Motor neuron (in vitro differentiated cells): ENCODE measurements at regions not wholly inside any gene's neighbourhood (a gene's known extent, or its start where the extent isn't known, plus 50 kb on each side); places are given as distances from the start of the nearest gene placed in this dataset.
"Not testable (repeated sequence)": the region's sequence is repeated elsewhere in the genome, so short reads cannot be mapped to it uniquely, and the experiment has no call there.

Experiments used
- ATAC-seq, 8 experiments: fragments of 200-7000 bp; cut with Tn5 transposase; replicated peaks in 6 of 8; 2 replicates each; pipeline ENCODE4 v1.8.0; 2021; ENCODE audit warnings: mild to moderate bottlenecking in 8 of 8, moderate library complexity in 8 of 8
- H3K27ac ChIP-seq, 2 donors: fragments of 250-450 bp; sonication (Bioruptor Pico); 2 replicates each; pipeline ENCODE4 v1.9.0; 2021; ENCODE audit warnings: antibody characterized with exemption in 2 of 2, mild to moderate bottlenecking in 2 of 2, moderate library complexity in 1 of 2
- H3K4me1 ChIP-seq, 2 donors: fragments of 250-450 bp; sonication (Bioruptor Pico); replicated peaks in 1 of 2; 2 replicates each; pipeline ENCODE4 v1.6.1; 2021; ENCODE audit warnings: antibody characterized with exemption in 2 of 2, mild to moderate bottlenecking in 2 of 2, moderate library complexity in 1 of 2
- H3K4me3 ChIP-seq, 5 donors: fragments of 250-450 bp; sonication (Bioruptor Pico); 2 replicates each; pipeline ENCODE4 v1.9.0; 2021; ENCODE audit warnings: antibody characterized with exemption in 5 of 5, mild to moderate bottlenecking in 5 of 5, moderate library complexity in 4 of 5
- WGBS, 10 experiments: fragments of 450-650 bp; shearing (Covaris generic); methylation state at CpG; one replicate each; pipeline ENCODE4 v1.0.0; 2022; 5-methylcytosine and 5-hydroxymethylcytosine counted together
- in situ Hi-C, 9 experiments: fragments of 400-800 bp; cut with MboI; loops; one replicate each; pipeline ENCODE4 v1.15.0; 2021; ENCODE audit warnings: low sequenced_read_pairs in 9 of 9, low pct_unique_long_range_greater_than_20kb in 2 of 9; ENCODE audit not compliant: unreplicated experiment in 9 of 9

DNA sequence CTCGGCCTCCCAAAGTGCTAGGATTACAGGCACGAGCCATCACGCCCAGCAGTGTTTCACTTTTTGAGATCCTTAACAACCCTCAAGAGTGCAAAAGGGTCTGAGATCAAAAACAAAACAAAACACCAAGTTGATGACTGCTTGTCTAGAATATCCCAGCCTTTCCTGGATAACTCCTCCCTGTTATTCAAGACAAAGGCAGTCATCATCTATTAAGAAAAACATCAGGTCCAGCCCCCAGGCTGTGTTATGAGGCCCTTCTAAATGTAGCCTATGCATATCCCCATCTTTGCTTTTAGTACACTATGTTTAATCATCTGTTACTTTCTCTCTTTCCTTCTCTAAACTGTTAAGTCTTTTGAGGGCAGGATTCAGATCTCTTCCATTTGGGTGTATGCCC lies 150.1 kb upstream of the FHIT start:
- peak in 3 of 8 experiments; percentile 50 to 99 (median 95) for ATAC-seq
- in situ Hi-C loops = no loop called here
- 30 to 100% (median 71%) methylated on average over 1 to 3 of the region's 3 CpGs; no CpG with 5 or more reads in 5 of the 10 experiments for WGBS, 10 experiments

DNA sequence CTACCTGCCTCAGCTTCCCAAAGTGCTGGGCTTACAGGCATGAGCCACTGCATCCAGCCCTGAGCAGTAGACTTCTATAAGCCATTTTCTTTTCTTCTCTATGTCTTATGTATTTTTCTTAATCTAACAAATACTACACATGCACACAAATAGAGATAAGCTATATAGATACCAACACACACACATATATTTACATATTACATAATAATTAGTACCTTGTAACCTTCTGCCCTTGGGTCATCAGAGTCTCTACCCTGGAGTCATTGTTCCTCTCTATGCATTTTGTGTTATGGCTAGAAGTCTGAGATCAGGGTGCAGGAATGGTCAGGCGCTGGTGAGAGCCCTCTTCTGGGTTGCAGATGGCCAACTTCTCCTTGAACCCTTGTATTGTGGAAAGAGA lies 154.0 kb upstream of the PTPRG start:
- 86 to 100% (median 100%) methylated on average over 1 of the region's 1 CpG; no CpG with 5 or more reads in 6 of the 10 experiments for WGBS, 10 experiments

More for the DNA sequence above, 150.1 kb upstream of the FHIT start:
- H3K27ac ChIP-seq = no peak overlapping the region
- H3K4me3 ChIP-seq = no peak overlapping the region
- H3K4me1 ChIP-seq = no peaks in the 10 kb centered on the region

DNA sequence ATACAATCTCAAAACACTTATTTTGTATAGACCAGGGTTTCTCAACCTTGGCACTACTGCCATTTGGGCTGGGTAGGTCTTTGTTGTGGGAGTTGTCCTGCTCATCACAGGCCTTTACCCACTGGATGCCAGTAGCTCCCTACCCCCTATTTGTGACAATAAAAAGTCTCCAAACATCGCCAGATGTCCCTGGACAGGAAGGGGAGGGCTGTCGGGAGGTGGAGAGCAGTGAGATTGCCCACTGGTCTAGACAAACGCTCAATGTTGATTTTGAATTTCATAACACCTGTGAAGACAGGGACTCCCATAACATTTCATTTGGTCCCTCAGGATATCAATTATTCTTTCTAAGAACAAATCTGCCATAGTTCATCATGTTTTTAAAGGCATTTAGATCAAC lies 151.7 kb upstream of the PTPRG start:
- no peaks in the 10 kb centered on the region for H3K4me1 ChIP-seq
- 34 to 94% (median 76%) methylated on average over 2 to 3 of the region's 3 CpGs; no CpG with 5 or more reads in 2 of the 10 experiments for WGBS, 10 experiments
- no peak for ATAC-seq
- in situ Hi-C loops = no loop called here
- H3K27ac ChIP-seq = no peak overlapping the region
- H3K4me3 ChIP-seq = no peak overlapping the region

More for the DNA sequence above, 154.0 kb upstream of the PTPRG start:
- ATAC-seq = no peak
- no peaks in the 10 kb centered on the region for H3K4me1 ChIP-seq
- in situ Hi-C loops = no loop called here
- H3K4me3 ChIP-seq = no peak overlapping the region
- H3K27ac ChIP-seq = no peak overlapping the region

DNA sequence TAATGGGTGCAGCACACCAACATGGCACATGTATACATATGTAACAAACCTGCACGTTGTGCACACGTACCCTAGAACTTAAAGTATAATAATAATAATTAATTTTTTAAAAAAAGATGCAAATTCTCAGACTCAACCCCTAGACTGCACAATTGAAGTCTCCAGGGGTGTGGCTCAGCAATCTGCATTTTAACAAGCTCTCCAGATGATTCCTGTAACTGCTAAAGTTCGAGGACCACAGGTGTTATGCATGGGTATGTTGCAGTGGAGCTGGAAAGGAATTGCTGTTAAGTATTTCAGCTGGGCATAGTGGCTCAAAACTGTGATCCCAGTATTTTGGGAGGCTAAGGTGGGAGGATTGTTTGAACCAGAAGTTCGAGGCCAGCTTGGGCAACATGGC lies 151.0 kb upstream of the PTPRG start:
- ATAC-seq = peak in 3 of 8 experiments; percentile 54 to 88 (median 67)
- H3K4me3 ChIP-seq, in situ Hi-C loops, H3K4me1 ChIP-seq, H3K27ac ChIP-seq: not testable (repeated sequence)
- 0 to 90% (median 52%) methylated on average over 1 to 4 of the region's 4 CpGs; no CpG with 5 or more reads in 3 of the 10 experiments for WGBS, 10 experiments

DNA sequence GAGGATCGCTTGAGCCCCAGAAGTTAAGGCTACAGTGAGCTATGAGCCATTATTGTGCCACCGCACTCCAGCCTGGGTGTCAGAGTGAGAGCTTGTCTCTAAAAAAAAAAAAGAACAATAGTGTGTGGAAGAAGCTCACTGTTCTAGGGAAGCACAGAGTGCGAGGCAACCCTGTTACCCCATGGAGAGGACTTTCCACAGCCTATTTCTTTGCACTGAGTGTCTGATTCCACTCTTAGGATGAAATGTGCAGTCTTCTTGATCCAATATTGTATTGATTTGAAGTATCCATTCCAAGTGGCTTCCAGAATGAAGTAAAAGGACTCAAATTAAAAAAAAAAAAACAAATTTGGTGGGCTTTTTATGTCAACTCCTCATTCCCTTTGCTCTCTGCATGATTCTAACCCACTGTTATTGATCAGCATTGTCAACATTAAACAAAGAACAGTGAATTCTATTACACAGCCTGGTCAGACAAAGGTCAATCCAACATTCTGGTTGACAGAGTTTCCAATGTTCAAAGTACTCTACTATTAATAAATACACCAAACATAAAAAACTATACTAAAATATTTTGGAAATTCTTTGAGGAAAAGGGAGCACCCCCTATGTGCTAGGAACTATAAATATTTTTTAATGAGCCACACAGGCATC lies 150.2 kb upstream of the PTPRG start:
- ATAC-seq = no peak
- 51 to 100% (median 83%) methylated on average over 1 to 3 of the region's 3 CpGs; no CpG with 5 or more reads in 4 of the 10 experiments for WGBS, 10 experiments
- no peaks in the 10 kb centered on the region for H3K4me1 ChIP-seq
- in situ Hi-C loops = no loop called here
- H3K4me3 ChIP-seq = no peak overlapping the region
- H3K27ac ChIP-seq = no peak overlapping the region

DNA sequence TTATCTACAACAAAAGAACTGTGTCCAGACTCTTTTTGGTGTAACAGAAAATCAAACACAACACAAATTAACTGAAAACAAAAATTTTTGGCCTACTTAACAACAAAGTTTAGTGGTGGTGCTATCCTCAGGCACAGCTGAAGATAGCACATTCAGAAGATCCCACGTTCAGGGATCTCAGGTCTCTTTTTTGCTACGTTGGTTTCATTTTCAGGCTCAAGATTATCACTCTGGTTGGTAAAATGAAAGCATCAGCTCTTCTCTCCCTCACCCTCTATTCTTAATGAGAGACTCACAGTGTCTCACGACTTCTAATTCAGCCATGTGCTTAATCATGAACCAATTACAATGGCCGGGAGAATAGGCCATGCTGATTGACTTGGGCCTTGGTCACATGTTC lies 146.9 kb upstream of the PTPRG start:
- Histone ChIP-seq H3K27ac (no peak overlapping the region), H3K4me3 (no peak overlapping the region), H3K4me1 (no peaks in the 10 kb centered on the region)
- in situ Hi-C loops = no loop called here
- no peak for ATAC-seq
- 17 to 100% (median 86%) methylated on average over 1 to 4 of the region's 4 CpGs; no CpG with 5 or more reads in 1 of the 10 experiments for WGBS, 10 experiments

DNA sequence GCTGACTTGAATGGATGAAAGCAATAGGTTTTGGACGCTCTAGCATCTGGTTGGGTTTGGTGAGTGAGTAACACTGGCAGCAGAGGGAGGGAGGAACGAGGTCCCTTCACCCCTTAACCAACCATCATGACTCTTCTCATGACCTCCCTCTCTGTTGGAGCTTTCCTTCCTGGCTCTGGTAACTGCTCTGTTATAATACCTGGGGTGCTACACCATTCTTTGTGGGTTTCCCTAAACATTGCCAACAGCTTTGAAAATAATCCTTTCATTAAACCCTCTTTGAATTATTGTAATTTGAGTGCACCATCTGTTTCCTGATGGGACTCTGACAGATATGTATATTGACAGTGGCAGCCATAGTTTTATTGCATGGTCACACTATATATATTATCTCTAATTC lies 146.2 kb upstream of the PTPRG start:
- Histone ChIP-seq H3K27ac (no peak overlapping the region), H3K4me1 (no peaks in the 10 kb centered on the region), H3K4me3 (no peak overlapping the region)
- no peak for ATAC-seq
- in situ Hi-C loops = no loop called here
- WGBS, 10 experiments = 57 to 80% (median 64%) methylated on average over 1 to 2 of the region's 2 CpGs; no CpG with 5 or more reads in 7 of the 10 experiments

DNA sequence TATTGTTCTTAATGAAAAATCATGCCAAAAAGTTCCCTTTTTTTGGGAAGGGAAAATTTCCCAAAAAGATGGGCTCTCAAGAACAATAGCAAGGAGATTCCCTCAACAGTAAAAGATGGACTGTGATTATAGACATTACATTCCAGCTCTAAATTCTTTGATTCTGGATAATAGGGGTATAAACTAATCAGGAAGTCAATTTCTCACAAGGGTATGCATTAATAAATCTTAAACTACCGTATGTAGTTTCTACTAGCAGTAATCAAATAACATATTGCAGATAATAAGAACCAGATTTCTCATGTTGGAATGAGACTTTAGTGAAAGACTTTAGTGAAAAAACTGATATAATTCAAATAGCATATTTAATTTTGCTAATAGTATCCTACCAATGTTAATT lies 144.8 kb upstream of the PTPRG start:
- no peak for ATAC-seq
- H3K4me3 ChIP-seq = no peak overlapping the region

DNA sequence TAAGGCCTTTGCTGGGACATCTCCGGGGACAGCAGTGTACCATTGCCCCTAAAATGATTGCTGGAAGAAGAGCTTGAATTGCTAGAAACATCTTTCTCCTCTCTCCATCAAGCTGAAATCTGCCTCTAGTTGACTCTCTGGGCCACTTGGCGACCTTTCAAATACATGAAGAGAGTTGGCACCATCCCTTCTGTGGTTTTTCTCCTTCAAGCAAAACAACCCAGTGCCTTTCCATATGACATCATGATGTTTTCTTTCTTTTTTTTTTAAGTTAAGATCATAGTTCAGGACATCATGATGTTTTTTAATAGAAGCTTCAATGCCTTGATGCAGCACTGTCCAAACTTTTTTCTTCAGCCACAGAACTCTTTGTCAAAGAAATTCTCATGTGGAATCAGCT lies 144.0 kb upstream of the PTPRG start:
- ATAC-seq = no peak
- in situ Hi-C loops = no loop called here
- no peak overlapping the region for H3K4me3 ChIP-seq
- H3K4me1 ChIP-seq = no peaks in the 10 kb centered on the region
- H3K27ac ChIP-seq = no peak overlapping the region
- WGBS, 10 experiments = 6 to 100% (median 76%) methylated on average over 1 to 2 of the region's 2 CpGs; no CpG with 5 or more reads in 2 of the 10 experiments

More for the DNA sequence above, 144.8 kb upstream of the PTPRG start:
- Histone ChIP-seq H3K27ac (no peak overlapping the region), H3K4me1 (no peaks in the 10 kb centered on the region)
- in situ Hi-C loops = no loop called here
- WGBS, 10 experiments = 0 to 93% (median 18%) methylated on average over 1 of the region's 1 CpG; no CpG with 5 or more reads in 3 of the 10 experiments

DNA sequence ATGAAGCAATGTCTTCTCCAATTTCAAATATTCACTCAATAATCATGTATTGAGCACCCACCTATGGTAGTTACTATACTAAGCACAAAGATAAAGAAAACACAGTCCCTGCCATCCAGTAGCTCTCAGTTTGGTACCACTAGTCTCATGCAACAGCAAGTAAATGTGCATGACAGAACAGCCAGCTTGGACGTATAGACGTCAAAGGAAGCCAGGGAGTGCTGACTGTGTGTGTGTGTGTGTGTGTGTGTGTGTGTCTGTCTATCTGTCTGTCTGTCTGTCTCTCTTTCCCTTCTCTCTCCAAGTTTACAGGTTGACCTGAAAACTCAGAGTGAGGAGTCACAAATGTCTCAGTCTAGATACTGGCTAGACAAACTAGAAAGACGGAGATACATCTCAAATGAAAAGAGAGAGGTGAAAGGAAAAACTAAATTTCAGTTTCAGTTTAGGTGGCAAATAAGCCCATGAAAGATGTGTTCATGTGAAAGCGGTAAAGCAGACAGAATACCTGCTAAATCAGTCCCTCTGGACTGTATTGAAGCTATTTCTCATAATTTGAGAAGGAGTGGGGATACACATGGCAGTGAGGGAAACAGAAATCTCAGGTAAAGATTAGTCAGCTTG lies 141.1 kb upstream of the PTPRG start:
- no peak for ATAC-seq
- no peak overlapping the region for H3K27ac ChIP-seq
- WGBS, 10 experiments = 0 to 100% (median 88%) methylated on average over 1 to 3 of the region's 4 CpGs; no CpG with 5 or more reads in 2 of the 10 experiments
- H3K4me3 ChIP-seq = no peak overlapping the region
- H3K4me1 ChIP-seq = peaks cover 0 to 8% of the 10 kb centered on the region in 2 donors
- in situ Hi-C loops = no loop called here

DNA sequence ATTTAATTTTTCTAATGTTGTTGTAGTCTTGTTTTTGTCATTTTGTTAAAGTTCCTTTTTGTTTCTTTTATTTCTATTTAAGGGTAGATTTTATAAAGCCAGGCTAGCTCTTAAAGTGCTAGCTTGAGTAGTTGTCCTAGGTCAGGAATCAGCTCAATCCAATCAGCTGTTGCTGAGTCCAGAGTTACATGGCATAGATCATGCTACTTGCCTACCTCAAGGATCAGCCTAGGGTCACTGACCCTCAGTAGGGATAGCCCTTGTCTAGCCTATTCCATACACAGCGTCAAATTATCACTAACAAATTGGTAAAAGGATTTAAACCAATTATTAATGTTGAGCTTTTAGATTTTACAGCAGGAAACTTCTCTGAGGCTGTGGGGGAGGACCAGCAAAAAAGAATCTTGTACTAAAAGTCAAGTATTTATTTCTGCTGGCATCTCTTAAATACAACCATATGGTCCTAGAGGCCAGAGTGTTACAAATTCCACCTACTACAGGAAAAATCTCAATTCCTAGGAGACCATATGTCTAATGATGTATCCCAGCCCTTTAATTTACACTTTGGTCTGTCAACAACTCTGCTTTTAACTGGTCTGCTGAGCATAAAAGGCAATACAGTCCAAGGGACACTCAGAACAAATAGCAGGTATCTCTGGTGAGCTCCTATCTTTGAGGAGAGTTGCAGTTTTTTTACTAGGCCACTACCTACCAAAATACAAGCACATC lies 138.3 kb upstream of the PTPRG start:
- H3K27ac ChIP-seq = no peak overlapping the region
- H3K4me1 ChIP-seq = peaks cover 0 to 8% of the 10 kb centered on the region in 2 donors
- ATAC-seq = peak in 3 of 8 experiments; percentile 30 to 77 (median 61)
- WGBS, 10 experiments = 0 to 100% (median 60%) methylated on average over 1 of the region's 1 CpG; no CpG with 5 or more reads in 2 of the 10 experiments
- H3K4me3 ChIP-seq = no peak overlapping the region
- in situ Hi-C loops = no loop called here

DNA sequence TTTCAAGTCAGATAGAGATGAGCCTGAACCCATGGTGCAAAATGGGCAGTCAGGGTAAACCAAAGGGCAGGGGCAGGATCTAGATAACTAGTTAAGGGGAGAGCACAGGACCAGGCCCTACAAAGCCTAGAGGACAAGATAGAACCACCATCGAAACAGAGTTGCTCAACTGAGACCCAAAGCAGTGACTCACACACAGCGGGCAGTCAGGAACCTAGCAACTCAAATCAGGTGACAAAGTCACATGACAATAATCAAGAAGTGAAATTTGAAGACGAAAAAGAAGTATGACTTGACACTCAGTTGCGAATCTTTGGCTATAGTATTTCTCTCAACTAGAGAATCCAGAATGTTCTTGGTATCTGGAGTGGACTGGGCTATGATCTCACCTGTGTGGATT lies 136.0 kb upstream of the PTPRG start:
- Histone ChIP-seq H3K27ac (no peak overlapping the region), H3K4me1 (peaks cover 0 to 8% of the 10 kb centered on the region in 2 donors), H3K4me3 (no peak overlapping the region)
- ATAC-seq = no peak
- 59 to 100% (median 83%) methylated on average over 1 to 4 of the region's 4 CpGs; no CpG with 5 or more reads in 1 of the 10 experiments for WGBS, 10 experiments
- in situ Hi-C loops = no loop called here

DNA sequence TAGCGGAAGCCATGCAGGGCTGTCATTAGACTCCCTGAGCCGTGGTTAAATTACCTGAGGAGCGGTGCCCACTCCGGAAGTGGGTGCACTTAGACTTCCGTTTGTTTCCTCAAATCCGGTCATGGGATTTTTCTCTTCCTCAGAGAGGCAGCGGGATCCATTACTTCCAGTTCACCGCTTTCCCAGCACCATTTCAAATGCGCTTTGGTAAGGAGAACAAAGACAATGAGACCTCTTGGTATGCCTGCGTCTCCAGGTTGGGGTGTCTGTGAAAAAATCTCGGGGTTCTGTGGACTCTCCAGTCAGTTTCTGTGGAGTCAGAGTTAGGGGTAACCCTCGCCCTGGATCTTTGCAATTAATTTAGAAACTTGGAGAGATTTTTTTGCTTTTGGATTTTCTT lies 132.3 kb upstream of the PTPRG start:
- WGBS, 10 experiments = 39 to 100% (median 75%) methylated on average over 1 to 5 of the region's 12 CpGs; no CpG with 5 or more reads in 2 of the 10 experiments

More for the DNA sequence above, 132.3 kb upstream of the PTPRG start:
- H3K4me1 ChIP-seq = no peaks in the 10 kb centered on the region
- ATAC-seq = no peak
- no peak overlapping the region for H3K27ac ChIP-seq
- in situ Hi-C loops = no loop called here
- no peak overlapping the region for H3K4me3 ChIP-seq
